K562 (cell line): ENCODE measurements at regions not wholly inside any gene's neighbourhood (a gene's known extent, or its start where the extent isn't known, plus 50 kb on each side); places are given as distances from the start of the nearest gene placed in this dataset.

Experiments used
- PHB ChIP-seq: fragments of 250-450 bp; sonication (Bioruptor Pico); IDR thresholded peaks from 2 replicates; pipeline ENCODE4 v1.5.0; 2021
- SOX6 ChIP-seq: fragments of 450-650 bp; IDR thresholded peaks from 2 replicates; pipeline ENCODE4 v1.6.1; 2014; ENCODE audit warnings: mild to moderate bottlenecking
- ZKSCAN1 ChIP-seq: fragments of 150-350 bp; IDR thresholded peaks from 2 replicates; pipeline ENCODE4 v1.6.1; 2016; ENCODE audit warnings: low read depth, low read length
- ZNF174 ChIP-seq: fragments of 250-450 bp; sonication (Bioruptor Pico); IDR thresholded peaks from 2 replicates; pipeline ENCODE4 v1.4.0; 2020; ENCODE audit warnings: mild to moderate bottlenecking
- TF ChIP-seq, protein P1 (sequence below): fragments of 450-650 bp; IDR thresholded peaks from 2 replicates; pipeline ENCODE4 v1.6.1; 2016; ENCODE audit warnings: mild to moderate bottlenecking

DNA sequence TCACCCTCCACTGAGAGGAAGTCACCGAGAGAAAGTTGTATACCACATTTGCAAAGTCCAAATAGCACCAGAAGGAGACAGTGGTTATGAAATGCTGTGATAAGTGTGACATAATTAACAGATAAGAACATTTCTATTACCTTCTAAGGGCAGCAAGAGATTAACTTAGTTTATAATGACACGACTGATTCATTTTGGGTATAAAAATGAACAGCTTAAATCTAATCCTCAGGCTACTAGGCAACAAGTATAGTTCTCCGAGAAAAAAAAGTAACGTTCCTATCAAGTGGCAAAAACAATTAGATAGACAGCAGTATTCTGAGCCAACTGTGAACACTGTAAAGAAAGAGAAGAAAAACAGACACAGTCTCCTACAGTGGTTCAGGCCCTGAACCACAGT, 431.2 kb upstream of the GRAMD2B start:
- TF ChIP-seq SOX6 (no peak), ZKSCAN1 (no peak), PHB (CRISPR knock-in tag) (no peak), ZNF174 (CRISPR knock-in tag) (no peak)
- TF ChIP-seq, protein P1, sequence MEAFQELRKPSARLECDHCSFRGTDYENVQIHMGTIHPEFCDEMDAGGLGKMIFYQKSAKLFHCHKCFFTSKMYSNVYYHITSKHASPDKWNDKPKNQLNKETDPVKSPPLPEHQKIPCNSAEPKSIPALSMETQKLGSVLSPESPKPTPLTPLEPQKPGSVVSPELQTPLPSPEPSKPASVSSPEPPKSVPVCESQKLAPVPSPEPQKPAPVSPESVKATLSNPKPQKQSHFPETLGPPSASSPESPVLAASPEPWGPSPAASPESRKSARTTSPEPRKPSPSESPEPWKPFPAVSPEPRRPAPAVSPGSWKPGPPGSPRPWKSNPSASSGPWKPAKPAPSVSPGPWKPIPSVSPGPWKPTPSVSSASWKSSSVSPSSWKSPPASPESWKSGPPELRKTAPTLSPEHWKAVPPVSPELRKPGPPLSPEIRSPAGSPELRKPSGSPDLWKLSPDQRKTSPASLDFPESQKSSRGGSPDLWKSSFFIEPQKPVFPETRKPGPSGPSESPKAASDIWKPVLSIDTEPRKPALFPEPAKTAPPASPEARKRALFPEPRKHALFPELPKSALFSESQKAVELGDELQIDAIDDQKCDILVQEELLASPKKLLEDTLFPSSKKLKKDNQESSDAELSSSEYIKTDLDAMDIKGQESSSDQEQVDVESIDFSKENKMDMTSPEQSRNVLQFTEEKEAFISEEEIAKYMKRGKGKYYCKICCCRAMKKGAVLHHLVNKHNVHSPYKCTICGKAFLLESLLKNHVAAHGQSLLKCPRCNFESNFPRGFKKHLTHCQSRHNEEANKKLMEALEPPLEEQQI, result no peak
